Uterus (tissue), 3 donors: ENCODE measurements at regions not wholly inside any gene's neighbourhood (a gene's known extent, or its start where the extent isn't known, plus 50 kb on each side); places are given as distances from the start of the nearest gene placed in this dataset.
"Not testable (repeated sequence)": the region's sequence is repeated elsewhere in the genome, so short reads cannot be mapped to it uniquely, and the experiment has no call there.

Experiments used
- DNase-seq, 2 donors: peaks; one replicate each; pipeline ENCODE4 v3.0.0-alpha.2; 2019 to 2020
- H3K27ac ChIP-seq, 2 donors: fragments of 200-600 bp; sonication (generic); 1 replicate in 1 of 2; 2 replicates in 1 of 2; pipeline ENCODE4 v1.5.1; 2016 to 2018
- H3K27me3 ChIP-seq, 2 donors: fragments of 200-600 bp; sonication (generic); one replicate each; pipeline ENCODE4 v1.5.1; 2018 to 2019; ENCODE audit warnings: control low read depth in 1 of 2
- H3K36me3 ChIP-seq, 2 donors: fragments of 200-600 bp; sonication (generic); one replicate each; pipeline ENCODE4 v1.5.1; 2019; ENCODE audit warnings: control low read depth in 1 of 2
- H3K4me1 ChIP-seq, 2 donors: fragments of 200-600 bp; sonication (generic); one replicate each; pipeline ENCODE4 v1.5.1; 2018 to 2019; ENCODE audit warnings: control low read depth in 1 of 2
- H3K4me3 ChIP-seq, 2 donors: fragments of 200-600 bp; sonication (generic); 1 replicate in 1 of 2; 2 replicates in 1 of 2; pipeline ENCODE4 v1.5.1; 2018 to 2019; ENCODE audit warnings: mild to moderate bottlenecking in 1 of 2
- H3K9me3 ChIP-seq, 2 donors: fragments of 200-600 bp; sonication (generic); one replicate each; pipeline ENCODE4 v1.5.1; 2019; ENCODE audit warnings: control low read depth in 1 of 2
- POLR2A ChIP-seq, 2 donors: fragments of 450-650 bp; IDR thresholded peaks; one replicate each; pipeline ENCODE4 v1.6.1; 2016; ENCODE audit warnings: antibody characterized with exemption in 2 of 2, mild to moderate bottlenecking in 1 of 2, moderate library complexity in 1 of 2
- intact Hi-C: fragments of 100-400 bp; cut with DNase I; formaldehyde crosslinking; loops from one replicate; pipeline ENCODE4 v1.15.1; 2023; ENCODE audit warnings: low total_unique reads
- TF ChIP-seq, protein P1 (sequence below), 4 experiments: fragments of 200-600 bp in 2 of 4; fragments of 450-650 bp in 2 of 4; sonication (generic) in 2 of 4; IDR thresholded peaks; one replicate each; pipeline ENCODE4 v1.5.1; 2016 to 2019; ENCODE audit warnings: antibody characterized with exemption in 4 of 4, mild to moderate bottlenecking in 2 of 4, moderate library complexity in 1 of 4
- donor health status: DM: yes; HTN: yes; CAD: no.

GRCh38 chr2:187617905-187618304 lies 63.7 kb upstream of the TFPI start:
- intact Hi-C loops = no loop called here
- DNase-seq = no peak
- H3K9me3 ChIP-seq = no peaks in the 10 kb centered on the region
- no peaks in the 10 kb centered on the region for H3K36me3 ChIP-seq
- TF ChIP-seq, protein P1, sequence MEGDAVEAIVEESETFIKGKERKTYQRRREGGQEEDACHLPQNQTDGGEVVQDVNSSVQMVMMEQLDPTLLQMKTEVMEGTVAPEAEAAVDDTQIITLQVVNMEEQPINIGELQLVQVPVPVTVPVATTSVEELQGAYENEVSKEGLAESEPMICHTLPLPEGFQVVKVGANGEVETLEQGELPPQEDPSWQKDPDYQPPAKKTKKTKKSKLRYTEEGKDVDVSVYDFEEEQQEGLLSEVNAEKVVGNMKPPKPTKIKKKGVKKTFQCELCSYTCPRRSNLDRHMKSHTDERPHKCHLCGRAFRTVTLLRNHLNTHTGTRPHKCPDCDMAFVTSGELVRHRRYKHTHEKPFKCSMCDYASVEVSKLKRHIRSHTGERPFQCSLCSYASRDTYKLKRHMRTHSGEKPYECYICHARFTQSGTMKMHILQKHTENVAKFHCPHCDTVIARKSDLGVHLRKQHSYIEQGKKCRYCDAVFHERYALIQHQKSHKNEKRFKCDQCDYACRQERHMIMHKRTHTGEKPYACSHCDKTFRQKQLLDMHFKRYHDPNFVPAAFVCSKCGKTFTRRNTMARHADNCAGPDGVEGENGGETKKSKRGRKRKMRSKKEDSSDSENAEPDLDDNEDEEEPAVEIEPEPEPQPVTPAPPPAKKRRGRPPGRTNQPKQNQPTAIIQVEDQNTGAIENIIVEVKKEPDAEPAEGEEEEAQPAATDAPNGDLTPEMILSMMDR (IDR thresholded peaks at IDR 0.05) = no peak
- no peak for TF ChIP-seq POLR2A (IDR thresholded peaks at IDR 0.05)
- H3K4me1 ChIP-seq = no peaks in the 10 kb centered on the region
- H3K27ac ChIP-seq = no peak overlapping the region
- H3K27me3 ChIP-seq = no peaks in the 10 kb centered on the region
- H3K4me3 ChIP-seq = no peak overlapping the region

- Histone ChIP-seq H3K9me3 (no peaks in the 10 kb centered on the region), H3K4me1 (no peaks in the 10 kb centered on the region), H3K27me3 (no peaks in the 10 kb centered on the region), H3K27ac (no peak overlapping the region), H3K36me3 (no peaks in the 10 kb centered on the region), H3K4me3 (no peak overlapping the region)
- intact Hi-C loops = no loop called here
- TF ChIP-seq, protein P1 (IDR thresholded peaks at IDR 0.05) = no peak
- no peak for TF ChIP-seq POLR2A (IDR thresholded peaks at IDR 0.05)
- DNase-seq = no peak
Observed at GRCh38 chr2:187618813-187619212, 64.6 kb upstream of the TFPI start.

DNA sequence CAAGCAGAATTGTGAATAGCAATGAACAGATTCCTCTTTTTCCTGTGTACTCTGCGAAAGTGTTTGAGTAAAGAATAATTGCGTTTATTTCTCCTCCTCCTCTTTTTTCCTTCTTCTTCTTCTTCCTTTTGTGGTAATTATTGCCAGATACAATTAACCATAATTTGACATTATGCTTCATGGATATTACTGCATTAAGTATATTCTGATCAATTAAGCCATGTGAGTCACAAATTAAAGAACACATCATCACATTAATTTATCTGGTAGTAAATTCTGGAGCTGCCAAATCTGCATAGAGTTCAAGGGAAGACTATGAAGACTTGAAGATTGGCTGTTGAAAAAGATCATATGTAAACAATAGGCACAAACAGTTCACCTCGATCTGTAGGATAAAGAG lies 72.9 kb upstream of the TFPI start:
- TF ChIP-seq, protein P1 (IDR thresholded peaks at IDR 0.05) = no peak
- no peak overlapping the region for H3K4me3 ChIP-seq
- H3K27ac ChIP-seq = no peak overlapping the region
- H3K27me3 ChIP-seq = no peaks in the 10 kb centered on the region
- H3K4me1 ChIP-seq = no peaks in the 10 kb centered on the region
- H3K36me3 ChIP-seq = no peaks in the 10 kb centered on the region
- DNase-seq = no peak
- intact Hi-C loops = no loop called here
- no peaks in the 10 kb centered on the region for H3K9me3 ChIP-seq

DNA sequence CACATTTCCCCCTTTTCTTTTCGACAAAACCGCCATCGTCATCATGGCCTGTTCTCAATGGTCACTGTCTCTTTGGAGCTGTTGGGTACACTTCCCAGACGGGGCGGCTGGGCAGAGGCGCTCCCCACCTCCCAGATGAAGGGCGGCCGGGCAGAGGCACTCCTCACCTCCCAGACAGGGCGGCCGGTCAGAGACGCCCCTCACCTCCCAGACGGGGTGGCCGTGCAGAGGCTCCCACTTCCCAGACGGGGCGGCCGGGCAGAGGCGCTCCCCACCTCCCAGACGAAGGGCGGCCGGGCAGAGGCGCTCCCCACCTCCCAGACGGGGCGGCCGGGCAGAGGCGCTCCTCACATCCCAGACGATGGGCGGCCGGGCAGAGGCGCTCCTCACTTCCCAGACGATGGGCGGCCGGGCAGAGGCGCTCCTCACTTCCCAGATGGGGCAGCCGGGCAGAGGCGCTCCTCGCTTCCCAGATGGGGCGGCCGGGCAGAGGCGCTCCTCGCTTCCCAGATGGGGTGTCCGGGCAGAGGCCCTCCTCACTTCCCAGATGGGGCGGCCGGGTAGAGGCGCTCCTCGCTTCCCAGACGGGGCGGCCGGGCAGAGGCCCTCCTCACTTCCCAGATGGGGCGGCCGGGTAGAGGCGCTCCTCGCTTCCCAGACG lies 82.6 kb upstream of the TFPI start:
- H3K27me3 ChIP-seq, H3K36me3 ChIP-seq, H3K9me3 ChIP-seq, DNase-seq, H3K4me1 ChIP-seq, H3K4me3 ChIP-seq, H3K27ac ChIP-seq, intact Hi-C loops: not testable (repeated sequence)

- H3K27ac ChIP-seq, DNase-seq, H3K27me3 ChIP-seq, H3K9me3 ChIP-seq, intact Hi-C loops, H3K4me1 ChIP-seq, H3K4me3 ChIP-seq, H3K36me3 ChIP-seq: not testable (repeated sequence)
Observed at GRCh38 chr2:187637392-187637740, 83.1 kb upstream of the TFPI start.

- H3K9me3 ChIP-seq, H3K36me3 ChIP-seq, H3K4me1 ChIP-seq, H3K27me3 ChIP-seq, H3K27ac ChIP-seq, DNase-seq, intact Hi-C loops, H3K4me3 ChIP-seq: not testable (repeated sequence)
Observed at GRCh38 chr2:187637771-187638170, 83.5 kb upstream of the TFPI start.

- Histone ChIP-seq H3K36me3 (no peaks in the 10 kb centered on the region), H3K4me1 (no peaks in the 10 kb centered on the region), H3K27me3 (no peaks in the 10 kb centered on the region), H3K9me3 (no peaks in the 10 kb centered on the region), H3K27ac (no peak overlapping the region), H3K4me3 (no peak overlapping the region)
- no peak for DNase-seq
- no peak for TF ChIP-seq POLR2A (IDR thresholded peaks at IDR 0.05)
- TF ChIP-seq, protein P1 (IDR thresholded peaks at IDR 0.05) = no peak
- intact Hi-C loops = no loop called here
Observed at GRCh38 chr2:187638840-187639239, 84.6 kb upstream of the TFPI start.
